ENCODE measurements at regions not wholly inside any gene's neighbourhood (a gene's known extent, or its start where the extent isn't known, plus 50 kb on each side); places are given as distances from the start of the nearest gene placed in this dataset.

DNA sequence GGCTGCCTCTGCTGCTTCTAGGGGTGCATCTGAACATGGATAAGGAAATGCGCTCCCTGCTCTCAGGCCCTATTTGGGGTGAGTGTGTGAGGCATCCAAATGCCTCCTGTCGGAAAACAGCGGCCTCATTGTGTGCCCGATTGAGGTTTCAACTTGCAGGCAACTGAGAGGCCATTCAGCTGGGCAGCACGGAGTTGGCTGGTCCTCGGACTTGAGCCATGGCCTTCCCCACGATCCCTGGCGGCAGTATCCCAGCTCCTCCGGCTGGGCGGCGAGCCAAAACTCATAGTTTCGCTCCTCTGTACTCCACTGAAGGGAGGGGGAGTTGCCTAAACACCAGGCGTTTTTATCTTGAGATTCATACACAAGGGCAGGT, 597.3 kb upstream of the SGCD start:
- TF ChIP-seq CTCF (IDR thresholded peaks at IDR 0.05; ENCODE audit: low read depth, low read length, missing control alignments): no peak
- H3K27ac ChIP-seq: no peak overlapping the region
- H3K4me3 ChIP-seq (ENCODE audit: low read depth, low read length): no peak overlapping the region
- DNase-seq: no peak
- no peaks in the 10 kb centered on the region for H3K36me3 ChIP-seq (replicated peaks)
- peaks cover 19% of the 10 kb centered on the region for H3K27me3 ChIP-seq (replicated peaks)
- in situ Hi-C loops (cut with HindIII; ENCODE audit: low pct_ligation_motif_present, low sequenced_read_pairs): no loop called here

GRCh38 chr5:155732587-155733376, 594.2 kb upstream of the SGCD start:
- in situ Hi-C loops (cut with HindIII; ENCODE audit: low pct_ligation_motif_present, low sequenced_read_pairs): no loop called here
- H3K4me3 ChIP-seq (ENCODE audit: low read depth, low read length): no peak overlapping the region
- no peak for DNase-seq
- no peaks in the 10 kb centered on the region for H3K36me3 ChIP-seq (replicated peaks)
- H3K27ac ChIP-seq: no peak overlapping the region
- no peak for TF ChIP-seq CTCF (IDR thresholded peaks at IDR 0.05; ENCODE audit: low read depth, low read length, missing control alignments)
- peaks cover 18% of the 10 kb centered on the region for H3K27me3 ChIP-seq (replicated peaks)

GRCh38 chr5:155733935-155734334, 593.0 kb upstream of the SGCD start:
- Histone ChIP-seq H3K27me3 (replicated peaks) (peaks cover 8% of the 10 kb centered on the region), H3K27ac (no peak overlapping the region), H3K4me3 (ENCODE audit: low read depth, low read length) (no peak overlapping the region), H3K36me3 (replicated peaks) (no peaks in the 10 kb centered on the region)
- in situ Hi-C loops (cut with HindIII; ENCODE audit: low pct_ligation_motif_present, low sequenced_read_pairs): no loop called here
- TF ChIP-seq CTCF (IDR thresholded peaks at IDR 0.05; ENCODE audit: low read depth, low read length, missing control alignments): no peak
- DNase-seq: no peak

- Histone ChIP-seq H3K27me3 (replicated peaks) (no peaks in the 10 kb centered on the region), H3K4me3 (ENCODE audit: low read depth, low read length) (no peak overlapping the region), H3K27ac (no peak overlapping the region), H3K36me3 (replicated peaks) (no peaks in the 10 kb centered on the region)
- TF ChIP-seq CTCF (IDR thresholded peaks at IDR 0.05; ENCODE audit: low read depth, low read length, missing control alignments): no peak
- in situ Hi-C loops (cut with HindIII; ENCODE audit: low pct_ligation_motif_present, low sequenced_read_pairs): no loop called here
- no peak for DNase-seq
Measured at GRCh38 chr5:155735388-155735787, 591.6 kb upstream of the SGCD start.

DNA sequence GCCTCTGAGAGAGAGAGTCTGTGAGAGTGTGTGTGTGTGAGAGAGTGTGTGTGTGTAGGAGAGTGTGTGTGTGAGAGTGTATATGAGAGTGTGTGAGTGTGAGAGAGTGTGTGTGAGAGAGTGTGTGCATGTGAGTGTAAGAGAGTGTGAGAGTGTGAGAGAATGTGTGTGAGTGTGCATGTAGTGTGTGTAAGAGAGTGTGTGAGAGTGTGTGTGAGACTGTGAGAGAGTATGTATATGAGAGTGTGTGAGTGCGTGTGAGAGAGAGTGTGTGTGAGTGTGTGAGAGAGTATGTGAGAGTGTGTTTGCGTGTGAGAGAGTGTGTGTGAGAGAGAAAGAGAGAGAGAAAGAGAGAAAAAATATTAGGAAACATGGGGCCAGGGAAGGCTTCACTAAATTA, 588.3 kb upstream of the SGCD start:
- DNase-seq: no peak
- no peak for TF ChIP-seq CTCF (IDR thresholded peaks at IDR 0.05; ENCODE audit: low read depth, low read length, missing control alignments)
- Histone ChIP-seq H3K27ac (no peak overlapping the region), H3K36me3 (replicated peaks) (no peaks in the 10 kb centered on the region), H3K4me3 (ENCODE audit: low read depth, low read length) (no peak overlapping the region), H3K27me3 (replicated peaks) (no peaks in the 10 kb centered on the region)
- in situ Hi-C loops (cut with HindIII; ENCODE audit: low pct_ligation_motif_present, low sequenced_read_pairs): no loop called here
